EL (cell line): ENCODE measurements at regions not wholly inside any gene's neighbourhood (a gene's known extent, or its start where the extent isn't known, plus 50 kb on each side); places are given as distances from the start of the nearest gene placed in this dataset.

Experiments
- DNase-seq: peaks from one replicate; pipeline ENCODE4 v3.0.0-alpha.2; 2016

GRCh38 chr6:127641905-127642304, 64.9 kb downstream of the C6orf58 start:
- peak; percentile 50 for DNase-seq
